SU-DHL-6 (cell line): ENCODE measurements at regions not wholly inside any gene's neighbourhood (a gene's known extent, or its start where the extent isn't known, plus 50 kb on each side); places are given as distances from the start of the nearest gene placed in this dataset.

Experiments used
- H2AFZ ChIP-seq: fragments of 200-600 bp; sonication (generic); 2 replicates; pipeline ENCODE4 v1.6.1; 2014; ENCODE audit warnings: low read depth, mild to moderate bottlenecking, moderate library complexity, mixed read lengths, antibody characterized with exemption, low read length; ENCODE audit not compliant: severe bottlenecking
- H3F3A ChIP-seq: fragments of 200-600 bp; shearing (Covaris generic); 2 replicates; pipeline ENCODE4 v1.6.0; 2016; ENCODE audit warnings: antibody characterized with exemption, mild to moderate bottlenecking; ENCODE audit not compliant: insufficient read depth
- H3K27ac ChIP-seq: fragments of 200-600 bp; sonication (generic); 2 replicates; pipeline ENCODE4 v1.5.1; 2016; ENCODE audit warnings: low read depth, mild to moderate bottlenecking, low read length, moderate library complexity, mixed read lengths
- H3K27me3 ChIP-seq: fragments of 200-600 bp; sonication (generic), shearing (Covaris generic); 2 replicates; pipeline ENCODE4 v1.6.0; 2014; ENCODE audit warnings: mild to moderate bottlenecking, low read length
- H3K36me3 ChIP-seq: fragments of 200-600 bp; sonication (generic); 2 replicates; pipeline ENCODE4 v1.6.1; 2014; ENCODE audit warnings: mild to moderate bottlenecking, low read length, mixed read lengths
- H3K4me2 ChIP-seq: fragments of 300-600, 200-600 bp; shearing (Covaris generic), sonication (generic); 2 replicates; pipeline ENCODE4 v1.6.0; 2014; ENCODE audit warnings: low read length, low read depth, mild to moderate bottlenecking; ENCODE audit not compliant: poor library complexity, severe bottlenecking
- H3K4me3 ChIP-seq: fragments of 200-600 bp; sonication (generic); 2 replicates; pipeline ENCODE4 v1.5.1; 2014; ENCODE audit warnings: antibody characterized with exemption, low read length, mild to moderate bottlenecking, mixed read lengths; ENCODE audit not compliant: insufficient read depth, poor library complexity, severe bottlenecking
- H3K79me2 ChIP-seq: fragments of 200-600 bp; sonication (generic); 2 replicates; pipeline ENCODE4 v1.6.1; 2014; ENCODE audit warnings: mild to moderate bottlenecking, low read length, moderate library complexity; ENCODE audit not compliant: insufficient read depth
- H3K9ac ChIP-seq: fragments of 200-600 bp; sonication (generic); 2 replicates; pipeline ENCODE4 v1.7.0; 2014; ENCODE audit warnings: mild to moderate bottlenecking, low read length
- H3K9me2 ChIP-seq: fragments of 200-600 bp; sonication (generic); replicated peaks from 2 replicates; pipeline ENCODE4 v1.6.1; 2014; ENCODE audit warnings: low read length; ENCODE audit not compliant: insufficient read depth
- H3K9me3 ChIP-seq: fragments of 200-600 bp; sonication (generic); 2 replicates; pipeline ENCODE4 v1.6.1; 2014; ENCODE audit warnings: low read length, mixed read lengths; ENCODE audit not compliant: insufficient read depth
- H4K20me1 ChIP-seq: fragments of 200-600 bp; sonication (generic); 2 replicates; pipeline ENCODE4 v1.6.1; 2014; ENCODE audit warnings: low read depth, mild to moderate bottlenecking, antibody characterized with exemption, low read length, moderate library complexity, mixed read lengths
- CTCF ChIP-seq: fragments of 200-600 bp; sonication (generic); IDR thresholded peaks from one replicate; pipeline ENCODE4 v1.5.1; 2017; ENCODE audit warnings: antibody characterized with exemption, mild to moderate bottlenecking, low read length, moderate library complexity; ENCODE audit not compliant: insufficient read depth, poor library complexity, severe bottlenecking
- EZH2phosphoT487 ChIP-seq: fragments of 200-600 bp; sonication (generic), shearing (Covaris generic); conservative IDR thresholded peaks from 2 replicates; pipeline ENCODE4 v1.6.1; 2018; ENCODE audit warnings: mild to moderate bottlenecking, antibody characterized with exemption, low read length, moderate library complexity, mixed read lengths

GRCh38 chr10:28938745-28939144 lies 261.4 kb downstream of the BAMBI start:
- H3K9me2 ChIP-seq: no peaks in the 10 kb centered on the region
- H3K9me3 ChIP-seq: no peaks in the 10 kb centered on the region
- H4K20me1 ChIP-seq: no peaks in the 10 kb centered on the region
- no peak overlapping the region for H3K4me2 ChIP-seq
- no peak overlapping the region for H3K9ac ChIP-seq
- H3K4me3 ChIP-seq: no peak overlapping the region
- H3K27me3 ChIP-seq: no peaks in the 10 kb centered on the region
- no peaks in the 10 kb centered on the region for H3F3A ChIP-seq
- no peak overlapping the region for H3K27ac ChIP-seq
- TF ChIP-seq EZH2phosphoT487 (no peak), CTCF (no peak)
- H3K79me2 ChIP-seq: no peaks in the 10 kb centered on the region
- H3K36me3 ChIP-seq: no peaks in the 10 kb centered on the region
- no peak overlapping the region for H2AFZ ChIP-seq

- Histone ChIP-seq H3K4me3 (no peak overlapping the region), H3K79me2 (no peaks in the 10 kb centered on the region), H3F3A (no peaks in the 10 kb centered on the region), H3K9me3 (no peaks in the 10 kb centered on the region), H3K4me2 (no peak overlapping the region), H2AFZ (no peak overlapping the region), H3K9ac (no peak overlapping the region), H3K9me2 (no peaks in the 10 kb centered on the region), H4K20me1 (no peaks in the 10 kb centered on the region), H3K36me3 (no peaks in the 10 kb centered on the region), H3K27ac (no peak overlapping the region), H3K27me3 (no peaks in the 10 kb centered on the region)
- TF ChIP-seq EZH2phosphoT487 (no peak), CTCF (no peak)
Measured at GRCh38 chr10:28939281-28940157, 262.2 kb downstream of the BAMBI start.

- Histone ChIP-seq H3K79me2 (no peaks in the 10 kb centered on the region), H2AFZ (no peak overlapping the region), H4K20me1 (no peaks in the 10 kb centered on the region), H3K36me3 (no peaks in the 10 kb centered on the region), H3K9me3 (no peaks in the 10 kb centered on the region), H3K9ac (no peak overlapping the region), H3K9me2 (no peaks in the 10 kb centered on the region), H3K4me3 (no peak overlapping the region), H3F3A (no peaks in the 10 kb centered on the region), H3K27me3 (no peaks in the 10 kb centered on the region), H3K27ac (no peak overlapping the region), H3K4me2 (no peak overlapping the region)
- TF ChIP-seq EZH2phosphoT487: no peak
- no peak for TF ChIP-seq CTCF
Measured at GRCh38 chr10:28940158-28940888, 263.0 kb downstream of the BAMBI start.
